Adrenal gland (tissue), 9 donors: ENCODE measurements at regions not wholly inside any gene's neighbourhood (a gene's known extent, or its start where the extent isn't known, plus 50 kb on each side); places are given as distances from the start of the nearest gene placed in this dataset.

Source experiments
- DNase-seq, 7 donors: peaks; one replicate each; pipeline ENCODE4 v3.0.0-alpha.2; 2019 to 2020
- H3K27ac ChIP-seq, 5 donors: fragments of 200-600 bp; sonication (generic) in 4 of 5; 1 replicate in 3 of 5; 2 replicates in 2 of 5; pipeline versions ENCODE4 v1.5.1 to v1.8.0; 2016 to 2020; ENCODE audit warnings: mild to moderate bottlenecking in 1 of 5
- H3K27me3 ChIP-seq: fragments of 200-600 bp; 2 replicates; pipeline ENCODE4 v1.8.0; 2021
- H3K36me3 ChIP-seq, 2 donors: fragments of 200-600 bp; replicated peaks in 1 of 2; 1 replicate in 1 of 2; 2 replicates in 1 of 2; pipeline versions ENCODE4 v1.5.1 to v1.8.0; 2018 to 2022
- H3K4me1 ChIP-seq, 2 donors: fragments of 200-600 bp; replicated peaks in 1 of 2; 1 replicate in 1 of 2; 2 replicates in 1 of 2; pipeline versions ENCODE4 v1.5.1 to v1.8.0; 2018 to 2021
- H3K4me3 ChIP-seq, 4 donors: fragments of 200-600 bp; sonication (generic) in 3 of 4; one replicate each; pipeline ENCODE4 v1.5.1; 2016 to 2018
- H3K9me3 ChIP-seq, 3 donors: fragments of 200-600 bp; sonication (generic) in 1 of 3; replicated peaks in 1 of 3; 1 replicate in 2 of 3; 2 replicates in 1 of 3; pipeline versions ENCODE4 v1.5.1 to v1.8.0; 2016 to 2021
- CTCF ChIP-seq, 6 experiments: fragments of 450-650 bp in 4 of 6; fragments of 200-600 bp in 2 of 6; sonication (generic) in 1 of 6; IDR thresholded peaks; 1 replicate in 5 of 6; 2 replicates in 1 of 6; pipeline versions ENCODE4 v1.5.1 to v1.8.0; 2016 to 2021; ENCODE audit warnings: antibody characterized with exemption in 6 of 6, mild to moderate bottlenecking in 2 of 6, moderate library complexity in 1 of 6
- POLR2A ChIP-seq, 2 donors: fragments of 450-650 bp; IDR thresholded peaks; one replicate each; pipeline ENCODE4 v1.6.1; 2017; ENCODE audit warnings: antibody characterized with exemption in 2 of 2, mild to moderate bottlenecking in 2 of 2, moderate library complexity in 1 of 2
- WGBS, 4 donors: extraction: QIAGEN DNeasy Blood & Tissue Kit in 2 of 4; methylation state at CpG; one replicate each; pipeline versions ENCODE4 v1.1.5 to v1.1.7; 2013 to 2017; 5-methylcytosine and 5-hydroxymethylcytosine counted together
- intact Hi-C, 2 donors: fragments of 100-400 bp; cut with DNase I; formaldehyde crosslinking; loops; one replicate each; pipeline versions ENCODE4 v1.14.1 to v1.15.0; 2022 to 2023
- donor health status: healthy with polysubstance abuse.
- donor health status: Bipolar disorder and iron deficiency.
- donor health status: DM: yes; HTN: yes; CAD: no.
- donor health status: DM: no; HTN: no; CAD: no.
- donor health status: DM: no; HTN: no; CAD: no.

- Histone ChIP-seq H3K9me3 (no peaks in the 10 kb centered on the region), H3K36me3 (no peaks in the 10 kb centered on the region), H3K27ac (no peak overlapping the region), H3K27me3 (no peaks in the 10 kb centered on the region), H3K4me1 (peaks cover 0 to 6% of the 10 kb centered on the region in 2 donors), H3K4me3 (no peak overlapping the region)
- intact Hi-C loops: no loop called here
- no peak for TF ChIP-seq POLR2A (IDR thresholded peaks at IDR 0.05)
- no peak for TF ChIP-seq CTCF (IDR thresholded peaks at IDR 0.05)
- 47 to 73% (median 62%) methylated on average over 5 of the region's 5 CpGs for WGBS, 4 donors
- no peak for DNase-seq
Observed at GRCh38 chr16:73228649-73229048, 180.7 kb upstream of the ZFHX3 start.

DNA sequence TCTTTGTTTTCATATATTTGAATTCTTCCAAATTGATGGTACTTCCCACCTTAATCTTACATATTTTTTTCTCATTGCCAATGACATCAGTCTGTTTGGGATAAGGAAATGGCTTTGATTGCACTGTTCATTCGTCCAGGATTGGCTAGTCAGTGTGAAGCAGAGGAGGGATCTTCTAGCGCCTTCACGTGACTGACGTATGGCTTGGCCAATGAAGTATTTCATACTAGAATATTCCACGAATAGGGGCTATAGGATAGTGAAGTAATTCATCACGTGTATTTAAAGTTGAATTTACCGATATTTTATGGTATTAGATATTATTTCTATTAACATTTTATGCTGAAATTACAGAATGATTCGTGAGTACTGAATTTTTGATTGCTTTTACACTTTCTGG is 178.7 kb upstream of the ZFHX3 start:
- TF ChIP-seq POLR2A (IDR thresholded peaks at IDR 0.05) (no peak), CTCF (IDR thresholded peaks at IDR 0.05) (no peak)
- H3K4me3 ChIP-seq: no peak overlapping the region
- H3K36me3 ChIP-seq: no peaks in the 10 kb centered on the region
- 86 to 94% (median 90%) methylated on average over 8 of the region's 8 CpGs for WGBS, 4 donors
- H3K4me1 ChIP-seq: no peaks in the 10 kb centered on the region
- no peaks in the 10 kb centered on the region for H3K27me3 ChIP-seq
- no peaks in the 10 kb centered on the region for H3K9me3 ChIP-seq
- no peak for DNase-seq
- no peak overlapping the region for H3K27ac ChIP-seq
- intact Hi-C loops: no loop called here

DNA sequence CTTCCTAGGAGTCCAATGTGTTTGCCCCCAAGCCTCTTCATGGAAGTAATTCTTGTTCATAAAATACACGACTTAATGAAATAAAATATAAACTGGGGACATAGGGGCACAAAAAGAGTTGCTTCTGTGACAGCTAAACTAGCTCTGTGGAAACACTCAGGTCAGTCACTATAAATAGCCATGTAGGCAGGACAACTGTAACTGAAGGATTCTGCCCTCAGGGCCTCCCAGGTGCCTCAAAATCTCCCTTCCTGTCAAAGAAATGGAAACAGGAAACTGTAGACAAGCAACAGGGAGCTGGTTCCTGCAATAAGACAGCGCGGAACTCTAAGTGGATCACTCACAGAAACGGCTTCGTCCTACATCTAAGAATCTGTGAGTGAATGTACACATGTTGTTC is 178.1 kb upstream of the ZFHX3 start:
- no peaks in the 10 kb centered on the region for H3K27me3 ChIP-seq
- H3K27ac ChIP-seq: no peak overlapping the region
- intact Hi-C loops: no loop called here
- H3K36me3 ChIP-seq: no peaks in the 10 kb centered on the region
- no peaks in the 10 kb centered on the region for H3K9me3 ChIP-seq
- no peak for DNase-seq
- no peaks in the 10 kb centered on the region for H3K4me1 ChIP-seq
- WGBS, 4 donors: 80 to 94% (median 84%) methylated on average over 5 of the region's 5 CpGs
- no peak for TF ChIP-seq CTCF (IDR thresholded peaks at IDR 0.05)
- TF ChIP-seq POLR2A (IDR thresholded peaks at IDR 0.05): no peak
- H3K4me3 ChIP-seq: no peak overlapping the region

- Histone ChIP-seq H3K27me3 (no peaks in the 10 kb centered on the region), H3K4me3 (no peak overlapping the region), H3K36me3 (no peaks in the 10 kb centered on the region), H3K9me3 (no peaks in the 10 kb centered on the region), H3K4me1 (no peaks in the 10 kb centered on the region), H3K27ac (no peak overlapping the region)
- intact Hi-C loops: no loop called here
- no peak for DNase-seq
- no peak for TF ChIP-seq POLR2A (IDR thresholded peaks at IDR 0.05)
- TF ChIP-seq CTCF (IDR thresholded peaks at IDR 0.05): no peak
- WGBS, 4 donors: 88 to 91% (median 90%) methylated on average over 5 of the region's 5 CpGs
Observed at GRCh38 chr16:73220836-73221235, 172.9 kb upstream of the ZFHX3 start.
